GM20000 (cell line): ENCODE measurements at regions not wholly inside any gene's neighbourhood (a gene's known extent, or its start where the extent isn't known, plus 50 kb on each side); places are given as distances from the start of the nearest gene placed in this dataset.

Experiments
- DNase-seq: peaks from one replicate; pipeline ENCODE4 v3.0.0; 2012; ENCODE audit warnings: low spot score
- CTCF ChIP-seq: IDR thresholded peaks from 2 replicates; pipeline ENCODE4 v1.5.1; 2012; ENCODE audit warnings: mild to moderate bottlenecking, control low read depth; ENCODE audit errors: extremely low read depth, missing control alignments

GRCh38 chr6:101302593-101302992, 90.9 kb upstream of the GRIK2 start:
- no peak for TF ChIP-seq CTCF

DNA sequence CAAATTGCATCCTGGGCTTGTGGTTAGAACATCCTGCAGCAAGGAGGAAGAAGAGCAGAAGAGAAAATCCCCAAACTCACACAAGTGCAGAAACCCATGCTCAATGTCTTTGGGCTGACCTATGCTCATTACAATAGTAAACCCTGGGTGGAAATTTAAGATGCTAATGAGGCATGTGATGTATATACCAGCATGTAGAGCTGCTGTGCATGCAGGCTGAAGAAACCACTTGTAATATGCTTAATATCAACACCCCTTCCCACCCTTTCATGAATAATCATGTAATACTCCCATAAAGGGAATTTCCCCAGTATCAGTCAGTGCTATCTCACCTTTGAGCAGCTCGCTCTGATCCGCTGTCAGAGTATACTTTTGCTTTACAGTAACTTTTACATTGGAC, 90.0 kb upstream of the GRIK2 start:
- no peak for TF ChIP-seq CTCF
- DNase-seq: no peak

More at GRCh38 chr6:101302593-101302992, 90.9 kb upstream of the GRIK2 start:
- DNase-seq: no peak

- TF ChIP-seq CTCF: no peak
- DNase-seq: no peak
Observed at GRCh38 chr6:101312652-101313051, 80.9 kb upstream of the GRIK2 start.

DNA sequence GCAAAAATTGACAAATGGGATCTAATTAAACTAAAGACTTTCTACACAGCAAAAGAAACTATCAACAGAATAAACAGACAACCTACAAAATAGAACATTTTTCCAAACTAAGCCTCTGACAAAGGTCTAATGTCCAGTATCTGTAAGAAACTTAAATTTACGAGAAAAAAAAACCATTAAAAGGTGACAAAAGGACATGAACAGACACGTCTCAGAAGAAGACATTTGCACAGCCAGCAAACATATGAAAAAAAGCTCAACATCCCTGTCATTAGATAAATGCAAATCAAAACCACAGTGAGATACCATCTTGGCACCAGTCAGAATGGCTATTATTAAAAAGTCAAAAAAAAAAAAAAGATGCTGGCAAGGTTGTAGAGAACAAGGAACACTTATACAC, 70.6 kb upstream of the GRIK2 start:
- no peak for DNase-seq
- no peak for TF ChIP-seq CTCF

GRCh38 chr6:101326411-101326810, 67.1 kb upstream of the GRIK2 start:
- no peak for TF ChIP-seq CTCF
- no peak for DNase-seq

GRCh38 chr6:101341926-101342325, 51.6 kb upstream of the GRIK2 start:
- no peak for DNase-seq

More at GRCh38 chr6:101341926-101342325, 51.6 kb upstream of the GRIK2 start:
- no peak for TF ChIP-seq CTCF
